H1 (cell line): ENCODE measurements at regions not wholly inside any gene's neighbourhood (a gene's known extent, or its start where the extent isn't known, plus 50 kb on each side); places are given as distances from the start of the nearest gene placed in this dataset.

Source experiments
- ASH2L ChIP-seq: fragments of 200-600, 300-600 bp; sonication (generic); IDR thresholded peaks from one replicate; pipeline ENCODE4 v1.7.1; 2017; ENCODE audit warnings: low read length
- CBX8 ChIP-seq: fragments of 300-800, 300-1000 bp; sonication (generic); IDR thresholded peaks from 2 replicates; pipeline ENCODE4 v1.7.1; 2016; ENCODE audit warnings: low read depth, low read length, borderline replicate concordance
- GABPA ChIP-seq: IDR thresholded peaks from 2 replicates; pipeline ENCODE4 v1.6.1; 2011; ENCODE audit warnings: mild to moderate bottlenecking, low read length, moderate library complexity, borderline replicate concordance; ENCODE audit not compliant: insufficient read depth
- PHF8 ChIP-seq: fragments of 200-600 bp; sonication (generic); conservative IDR thresholded peaks from 2 replicates; pipeline ENCODE4 v1.7.1; 2012; ENCODE audit warnings: low read depth, mild to moderate bottlenecking, inconsistent platforms, low read length, moderate library complexity
- TF ChIP-seq, protein P1 (sequence below), 3 experiments: IDR thresholded peaks; 1 replicate in 2 of 3; 2 replicates in 1 of 3; pipeline versions ENCODE4 v1.5.1 to v1.6.1; 2011; ENCODE audit warnings: low read length in 3 of 3, mild to moderate bottlenecking in 3 of 3, inconsistent platforms in 2 of 3, low read depth in 1 of 3, moderate library complexity in 1 of 3; ENCODE audit not compliant: insufficient read depth in 1 of 3; ENCODE audit errors: control extremely low read depth in 1 of 3
- TF ChIP-seq, protein P2 (sequence below): IDR thresholded peaks from 2 replicates; pipeline ENCODE4 v1.6.1; 2012; ENCODE audit warnings: inconsistent platforms

DNA sequence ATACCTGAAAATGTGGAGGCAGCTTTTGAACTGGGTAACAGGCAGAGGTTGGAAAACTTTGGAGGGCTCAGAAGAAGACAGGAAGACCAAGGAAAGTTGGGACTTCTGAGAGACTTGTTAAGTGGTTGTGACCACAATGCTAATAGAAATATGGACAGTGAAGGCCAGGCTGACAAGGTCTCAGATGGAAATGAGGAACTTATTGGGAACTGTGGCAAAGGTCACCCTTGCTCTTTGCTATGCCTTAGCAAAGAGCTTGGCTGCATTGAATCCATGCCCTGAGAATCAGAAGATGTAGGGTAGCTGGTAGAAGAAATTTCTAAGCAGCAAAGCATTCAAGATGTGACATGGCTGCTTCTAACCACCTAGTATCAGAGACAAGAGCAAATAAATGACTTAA is 244.4 kb upstream of the ADRA1B start (continued):
- TF ChIP-seq, protein P1, sequence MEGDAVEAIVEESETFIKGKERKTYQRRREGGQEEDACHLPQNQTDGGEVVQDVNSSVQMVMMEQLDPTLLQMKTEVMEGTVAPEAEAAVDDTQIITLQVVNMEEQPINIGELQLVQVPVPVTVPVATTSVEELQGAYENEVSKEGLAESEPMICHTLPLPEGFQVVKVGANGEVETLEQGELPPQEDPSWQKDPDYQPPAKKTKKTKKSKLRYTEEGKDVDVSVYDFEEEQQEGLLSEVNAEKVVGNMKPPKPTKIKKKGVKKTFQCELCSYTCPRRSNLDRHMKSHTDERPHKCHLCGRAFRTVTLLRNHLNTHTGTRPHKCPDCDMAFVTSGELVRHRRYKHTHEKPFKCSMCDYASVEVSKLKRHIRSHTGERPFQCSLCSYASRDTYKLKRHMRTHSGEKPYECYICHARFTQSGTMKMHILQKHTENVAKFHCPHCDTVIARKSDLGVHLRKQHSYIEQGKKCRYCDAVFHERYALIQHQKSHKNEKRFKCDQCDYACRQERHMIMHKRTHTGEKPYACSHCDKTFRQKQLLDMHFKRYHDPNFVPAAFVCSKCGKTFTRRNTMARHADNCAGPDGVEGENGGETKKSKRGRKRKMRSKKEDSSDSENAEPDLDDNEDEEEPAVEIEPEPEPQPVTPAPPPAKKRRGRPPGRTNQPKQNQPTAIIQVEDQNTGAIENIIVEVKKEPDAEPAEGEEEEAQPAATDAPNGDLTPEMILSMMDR (IDR thresholded peaks at IDR 0.05; ENCODE audit: control extremely low read depth in 1 of 3, insufficient read depth in 1 of 3, low read depth in 1 of 3, low read length in 3 of 3) = no peak
- TF ChIP-seq GABPA (no peak), CBX8 (no peak), ASH2L (no peak), PHF8 (no peak)
- TF ChIP-seq, protein P2, sequence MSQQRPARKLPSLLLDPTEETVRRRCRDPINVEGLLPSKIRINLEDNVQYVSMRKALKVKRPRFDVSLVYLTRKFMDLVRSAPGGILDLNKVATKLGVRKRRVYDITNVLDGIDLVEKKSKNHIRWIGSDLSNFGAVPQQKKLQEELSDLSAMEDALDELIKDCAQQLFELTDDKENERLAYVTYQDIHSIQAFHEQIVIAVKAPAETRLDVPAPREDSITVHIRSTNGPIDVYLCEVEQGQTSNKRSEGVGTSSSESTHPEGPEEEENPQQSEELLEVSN = no peak
